Brain microvascular endothelial cell (primary cell): ENCODE measurements at regions not wholly inside any gene's neighbourhood (a gene's known extent, or its start where the extent isn't known, plus 50 kb on each side); places are given as distances from the start of the nearest gene placed in this dataset.

Source experiments
- DNase-seq: peaks from one replicate; pipeline ENCODE4 v3.0.0-alpha.2; 2020
- H3K27ac ChIP-seq: fragments of 250-450 bp; sonication (Bioruptor Pico); 2 replicates; pipeline ENCODE4 v1.5.1; 2020; ENCODE audit warnings: mild to moderate bottlenecking, moderate library complexity
- H3K27me3 ChIP-seq: fragments of 250-450 bp; sonication (Bioruptor Pico); replicated peaks from 2 replicates; pipeline ENCODE4 v1.5.1; 2020; ENCODE audit warnings: mild to moderate bottlenecking
- H3K36me3 ChIP-seq: fragments of 250-450 bp; sonication (Bioruptor Pico); replicated peaks from 2 replicates; pipeline ENCODE4 v1.5.1; 2020; ENCODE audit warnings: mild to moderate bottlenecking
- H3K4me3 ChIP-seq: 2 replicates; pipeline ENCODE4 v1.5.1; 2011; ENCODE audit warnings: low read depth, mild to moderate bottlenecking, control low read depth, low read length, moderate library complexity
- in situ Hi-C: cut with HindIII; loops from 2 replicates; pipeline ENCODE4 v1.10.0; 2017; ENCODE audit warnings: low sequenced_read_pairs, low pct_ligation_motif_present
- TF ChIP-seq, protein P1 (sequence below): IDR thresholded peaks from 2 replicates; pipeline ENCODE4 v1.5.1; 2011; ENCODE audit warnings: low read depth, mild to moderate bottlenecking, moderate library complexity, low read length, control low read depth, inconsistent platforms; ENCODE audit errors: missing control alignments

- Histone ChIP-seq H3K27ac (no peak overlapping the region), H3K4me3 (no peak overlapping the region), H3K36me3 (no peaks in the 10 kb centered on the region), H3K27me3 (no peaks in the 10 kb centered on the region)
- no peak for DNase-seq
- in situ Hi-C loops, result no loop called here
- TF ChIP-seq, protein P1, sequence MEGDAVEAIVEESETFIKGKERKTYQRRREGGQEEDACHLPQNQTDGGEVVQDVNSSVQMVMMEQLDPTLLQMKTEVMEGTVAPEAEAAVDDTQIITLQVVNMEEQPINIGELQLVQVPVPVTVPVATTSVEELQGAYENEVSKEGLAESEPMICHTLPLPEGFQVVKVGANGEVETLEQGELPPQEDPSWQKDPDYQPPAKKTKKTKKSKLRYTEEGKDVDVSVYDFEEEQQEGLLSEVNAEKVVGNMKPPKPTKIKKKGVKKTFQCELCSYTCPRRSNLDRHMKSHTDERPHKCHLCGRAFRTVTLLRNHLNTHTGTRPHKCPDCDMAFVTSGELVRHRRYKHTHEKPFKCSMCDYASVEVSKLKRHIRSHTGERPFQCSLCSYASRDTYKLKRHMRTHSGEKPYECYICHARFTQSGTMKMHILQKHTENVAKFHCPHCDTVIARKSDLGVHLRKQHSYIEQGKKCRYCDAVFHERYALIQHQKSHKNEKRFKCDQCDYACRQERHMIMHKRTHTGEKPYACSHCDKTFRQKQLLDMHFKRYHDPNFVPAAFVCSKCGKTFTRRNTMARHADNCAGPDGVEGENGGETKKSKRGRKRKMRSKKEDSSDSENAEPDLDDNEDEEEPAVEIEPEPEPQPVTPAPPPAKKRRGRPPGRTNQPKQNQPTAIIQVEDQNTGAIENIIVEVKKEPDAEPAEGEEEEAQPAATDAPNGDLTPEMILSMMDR, result no peak
Measured at GRCh38 chr11:115558635-115559034, 54.4 kb upstream of the CADM1 start.

- DNase-seq, result no peak
- in situ Hi-C loops, result no loop called here
- TF ChIP-seq, protein P1, result no peak
Measured at GRCh38 chr11:115557681-115558080, 53.5 kb upstream of the CADM1 start.

DNA sequence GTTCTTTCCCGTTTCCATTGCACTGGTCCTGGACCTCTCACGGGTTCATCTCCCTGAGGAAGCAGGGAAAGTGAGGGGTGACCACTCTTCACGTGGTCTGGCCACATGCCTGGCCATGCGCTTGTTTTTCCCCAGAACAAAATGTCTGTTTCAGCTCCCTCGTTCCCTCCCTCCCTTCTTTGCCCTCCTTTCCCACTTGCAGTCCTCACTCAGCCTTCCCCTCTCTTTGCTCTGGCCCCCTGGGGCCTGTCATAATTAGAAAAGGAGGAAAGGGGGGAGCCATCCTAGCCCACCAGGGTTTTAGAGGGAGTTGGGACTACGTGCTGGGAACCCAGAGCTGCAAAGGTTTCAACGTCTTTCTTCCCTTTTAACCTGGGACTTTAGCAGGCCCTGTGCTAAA is 52.8 kb upstream of the CADM1 start:
- in situ Hi-C loops, result no loop called here
- no peak overlapping the region for H3K27ac ChIP-seq
- H3K4me3 ChIP-seq, result no peak overlapping the region
- no peak for DNase-seq
- H3K36me3 ChIP-seq, result no peaks in the 10 kb centered on the region
- TF ChIP-seq, protein P1, result no peak
- no peaks in the 10 kb centered on the region for H3K27me3 ChIP-seq

More at GRCh38 chr11:115557681-115558080, 53.5 kb upstream of the CADM1 start:
- H3K27me3 ChIP-seq, result no peaks in the 10 kb centered on the region
- H3K27ac ChIP-seq, result no peak overlapping the region
- no peak overlapping the region for H3K4me3 ChIP-seq
- no peaks in the 10 kb centered on the region for H3K36me3 ChIP-seq

DNA sequence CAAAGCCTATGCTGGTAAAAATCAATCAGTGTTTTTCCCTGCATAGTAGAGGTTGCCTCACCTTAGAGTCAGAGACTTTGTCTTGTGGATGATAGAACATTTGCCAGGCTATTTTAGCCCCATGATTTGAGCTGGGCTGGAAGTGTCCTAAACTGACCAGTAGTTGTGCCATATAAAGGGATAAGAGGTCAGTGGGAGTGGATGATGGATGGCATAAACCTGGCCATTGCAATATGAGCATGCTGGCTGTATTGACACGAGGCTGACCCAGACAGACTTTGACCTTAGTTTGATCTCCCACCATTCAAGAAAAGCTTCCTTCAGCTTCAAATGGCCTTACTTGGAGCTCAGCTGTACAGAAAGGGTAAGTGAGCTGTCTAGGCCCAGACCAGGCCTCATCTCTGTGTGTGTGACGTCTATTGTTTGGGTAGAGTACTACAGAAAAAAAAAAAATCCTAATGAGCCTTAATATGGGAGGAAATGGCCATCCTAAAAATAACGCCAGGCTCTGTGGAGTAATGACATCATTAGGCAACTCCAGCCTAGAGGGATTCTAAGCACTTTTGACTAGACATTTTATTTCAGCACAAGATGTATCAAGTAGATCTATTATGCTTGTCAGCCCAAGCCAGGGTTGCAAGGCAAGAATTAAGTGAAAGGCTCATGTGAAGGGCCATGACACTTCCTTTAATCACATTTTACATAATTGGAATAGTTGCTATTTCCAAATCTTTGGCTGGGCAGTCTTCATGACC is 51.3 kb upstream of the CADM1 start:
- Histone ChIP-seq H3K36me3 (no peaks in the 10 kb centered on the region), H3K27ac (no peak overlapping the region), H3K4me3 (no peak overlapping the region), H3K27me3 (no peaks in the 10 kb centered on the region)
- TF ChIP-seq, protein P1, result no peak
- no peak for DNase-seq
- in situ Hi-C loops, result no loop called here
